ENCODE measurements at regions not wholly inside any gene's neighbourhood (a gene's known extent, or its start where the extent isn't known, plus 50 kb on each side); places are given as distances from the start of the nearest gene placed in this dataset.

DNA sequence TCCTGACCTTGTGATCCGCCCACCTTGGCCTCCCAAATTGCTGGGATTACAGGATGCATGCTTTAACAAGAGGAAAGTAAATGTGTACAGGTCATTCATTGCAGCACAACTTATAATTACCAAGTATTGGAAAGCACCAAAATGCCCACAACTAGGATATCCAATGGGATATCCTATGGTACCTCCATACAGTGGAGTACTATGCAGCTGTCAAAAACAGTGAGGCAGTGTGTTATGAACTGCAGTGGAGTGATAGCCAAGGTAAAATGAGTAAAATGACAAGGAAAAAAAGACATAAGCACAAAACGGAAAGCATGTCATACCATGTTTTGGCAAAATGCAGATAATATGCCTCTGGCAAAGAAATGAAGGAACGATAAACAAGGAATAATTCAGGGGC lies 87.6 kb downstream of the FOXL1 start:
- Mint-ChIP-seq H3K4me1 (peaks cover 27% of the 10 kb centered on the region), H3K4me3 (no peak overlapping the region), H3K36me3 (no peaks in the 10 kb centered on the region), H3K9me3 (peaks cover 4% of the 10 kb centered on the region), H3K27me3 (ENCODE audit: low read depth) (peaks cover 5% of the 10 kb centered on the region; the same call in 1 of the 2 replicates), H3K27ac (no peak overlapping the region)
- DNase-seq (ENCODE audit: low spot score) = no peak
- TF ChIP-seq, protein P1, sequence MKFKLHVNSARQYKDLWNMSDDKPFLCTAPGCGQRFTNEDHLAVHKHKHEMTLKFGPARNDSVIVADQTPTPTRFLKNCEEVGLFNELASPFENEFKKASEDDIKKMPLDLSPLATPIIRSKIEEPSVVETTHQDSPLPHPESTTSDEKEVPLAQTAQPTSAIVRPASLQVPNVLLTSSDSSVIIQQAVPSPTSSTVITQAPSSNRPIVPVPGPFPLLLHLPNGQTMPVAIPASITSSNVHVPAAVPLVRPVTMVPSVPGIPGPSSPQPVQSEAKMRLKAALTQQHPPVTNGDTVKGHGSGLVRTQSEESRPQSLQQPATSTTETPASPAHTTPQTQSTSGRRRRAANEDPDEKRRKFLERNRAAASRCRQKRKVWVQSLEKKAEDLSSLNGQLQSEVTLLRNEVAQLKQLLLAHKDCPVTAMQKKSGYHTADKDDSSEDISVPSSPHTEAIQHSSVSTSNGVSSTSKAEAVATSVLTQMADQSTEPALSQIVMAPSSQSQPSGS (CRISPR knock-in tag; IDR thresholded peaks at IDR 0.05; ENCODE audit: borderline replicate concordance, low read depth) = no peak
- TF ChIP-seq ESRRA (CRISPR knock-in tag; IDR thresholded peaks at IDR 0.05; ENCODE audit: borderline replicate concordance) (no peak), FOXP1 (CRISPR knock-in tag; IDR thresholded peaks at IDR 0.05; ENCODE audit: borderline replicate concordance) (no peak), RORB (CRISPR knock-in tag; IDR thresholded peaks at IDR 0.05) (no peak)
- TF ChIP-seq, protein P2, sequence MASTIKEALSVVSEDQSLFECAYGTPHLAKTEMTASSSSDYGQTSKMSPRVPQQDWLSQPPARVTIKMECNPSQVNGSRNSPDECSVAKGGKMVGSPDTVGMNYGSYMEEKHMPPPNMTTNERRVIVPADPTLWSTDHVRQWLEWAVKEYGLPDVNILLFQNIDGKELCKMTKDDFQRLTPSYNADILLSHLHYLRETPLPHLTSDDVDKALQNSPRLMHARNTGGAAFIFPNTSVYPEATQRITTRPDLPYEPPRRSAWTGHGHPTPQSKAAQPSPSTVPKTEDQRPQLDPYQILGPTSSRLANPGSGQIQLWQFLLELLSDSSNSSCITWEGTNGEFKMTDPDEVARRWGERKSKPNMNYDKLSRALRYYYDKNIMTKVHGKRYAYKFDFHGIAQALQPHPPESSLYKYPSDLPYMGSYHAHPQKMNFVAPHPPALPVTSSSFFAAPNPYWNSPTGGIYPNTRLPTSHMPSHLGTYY (CRISPR knock-in tag; IDR thresholded peaks at IDR 0.05) = no peak
- TF ChIP-seq, protein P3, sequence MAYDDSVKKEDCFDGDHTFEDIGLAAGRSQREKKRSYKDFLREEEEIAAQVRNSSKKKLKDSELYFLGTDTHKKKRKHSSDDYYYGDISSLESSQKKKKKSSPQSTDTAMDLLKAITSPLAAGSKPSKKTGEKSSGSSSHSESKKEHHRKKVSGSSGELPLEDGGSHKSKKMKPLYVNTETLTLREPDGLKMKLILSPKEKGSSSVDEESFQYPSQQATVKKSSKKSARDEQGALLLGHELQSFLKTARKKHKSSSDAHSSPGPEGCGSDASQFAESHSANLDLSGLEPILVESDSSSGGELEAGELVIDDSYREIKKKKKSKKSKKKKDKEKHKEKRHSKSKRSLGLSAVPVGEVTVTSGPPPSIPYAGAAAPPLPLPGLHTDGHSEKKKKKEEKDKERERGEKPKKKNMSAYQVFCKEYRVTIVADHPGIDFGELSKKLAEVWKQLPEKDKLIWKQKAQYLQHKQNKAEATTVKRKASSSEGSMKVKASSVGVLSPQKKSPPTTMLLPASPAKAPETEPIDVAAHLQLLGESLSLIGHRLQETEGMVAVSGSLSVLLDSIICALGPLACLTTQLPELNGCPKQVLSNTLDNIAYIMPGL (CRISPR knock-in tag; IDR thresholded peaks at IDR 0.05) = no peak
- TF ChIP-seq, protein P4, sequence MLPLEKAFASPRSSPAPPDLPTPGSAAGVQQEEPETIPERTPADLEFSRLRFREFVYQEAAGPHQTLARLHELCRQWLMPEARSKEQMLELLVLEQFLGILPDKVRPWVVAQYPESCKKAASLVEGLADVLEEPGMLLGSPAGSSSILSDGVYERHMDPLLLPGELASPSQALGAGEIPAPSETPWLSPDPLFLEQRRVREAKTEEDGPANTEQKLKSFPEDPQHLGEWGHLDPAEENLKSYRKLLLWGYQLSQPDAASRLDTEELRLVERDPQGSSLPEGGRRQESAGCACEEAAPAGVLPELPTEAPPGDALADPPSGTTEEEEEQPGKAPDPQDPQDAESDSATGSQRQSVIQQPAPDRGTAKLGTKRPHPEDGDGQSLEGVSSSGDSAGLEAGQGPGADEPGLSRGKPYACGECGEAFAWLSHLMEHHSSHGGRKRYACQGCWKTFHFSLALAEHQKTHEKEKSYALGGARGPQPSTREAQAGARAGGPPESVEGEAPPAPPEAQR (CRISPR knock-in tag; IDR thresholded peaks at IDR 0.05) = no peak
- TF ChIP-seq, protein P5, sequence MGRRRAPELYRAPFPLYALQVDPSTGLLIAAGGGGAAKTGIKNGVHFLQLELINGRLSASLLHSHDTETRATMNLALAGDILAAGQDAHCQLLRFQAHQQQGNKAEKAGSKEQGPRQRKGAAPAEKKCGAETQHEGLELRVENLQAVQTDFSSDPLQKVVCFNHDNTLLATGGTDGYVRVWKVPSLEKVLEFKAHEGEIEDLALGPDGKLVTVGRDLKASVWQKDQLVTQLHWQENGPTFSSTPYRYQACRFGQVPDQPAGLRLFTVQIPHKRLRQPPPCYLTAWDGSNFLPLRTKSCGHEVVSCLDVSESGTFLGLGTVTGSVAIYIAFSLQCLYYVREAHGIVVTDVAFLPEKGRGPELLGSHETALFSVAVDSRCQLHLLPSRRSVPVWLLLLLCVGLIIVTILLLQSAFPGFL (CRISPR knock-in tag; IDR thresholded peaks at IDR 0.05; ENCODE audit: borderline replicate concordance) = no peak
- ATAC-seq = no peak
- ChIA-PET POLR2A (no interaction called here), CTCF (no interaction called here)

DNA sequence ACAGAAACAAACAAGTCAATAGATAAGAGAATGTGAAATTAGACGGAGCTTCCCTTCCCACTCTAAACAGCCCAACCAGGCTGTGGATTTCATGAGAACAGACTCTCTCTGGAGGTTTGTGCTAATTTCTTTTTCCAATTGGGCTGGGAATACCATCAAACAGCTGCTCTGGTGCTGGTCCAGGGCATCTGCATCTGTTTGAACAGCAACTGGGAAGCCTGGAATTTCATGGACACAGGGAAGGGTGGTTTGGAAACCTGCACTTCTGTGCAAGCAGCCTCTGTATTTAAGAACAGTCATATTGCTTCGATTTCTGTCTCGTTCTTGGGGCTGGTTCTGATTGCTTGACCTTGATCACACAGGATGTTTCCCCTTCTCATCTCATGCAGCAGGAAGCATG lies 88.7 kb downstream of the FOXL1 start:
- Mint-ChIP-seq H3K27ac (no peak overlapping the region), H3K36me3 (no peaks in the 10 kb centered on the region), H3K4me1 (peaks cover 27% of the 10 kb centered on the region), H3K9me3 (peaks cover 4% of the 10 kb centered on the region), H3K27me3 (ENCODE audit: low read depth) (peaks cover 5% of the 10 kb centered on the region; the same call in 1 of the 2 replicates), H3K4me3 (no peak overlapping the region)
- POLR2A ChIA-PET = no interaction called here
- DNase-seq (ENCODE audit: low spot score) = no peak
- CTCF ChIA-PET = no interaction called here
- ATAC-seq = no peak
- no peak for TF ChIP-seq NFYB (CRISPR knock-in tag; conservative IDR thresholded peaks at IDR 0.05; ENCODE audit: low read depth)
- no peak for TF ChIP-seq IRF2 (CRISPR knock-in tag; IDR thresholded peaks at IDR 0.05; ENCODE audit: borderline replicate concordance, low read depth)
- TF ChIP-seq NFATC4 (CRISPR knock-in tag; IDR thresholded peaks at IDR 0.05) = no peak
- TF ChIP-seq, protein P6, sequence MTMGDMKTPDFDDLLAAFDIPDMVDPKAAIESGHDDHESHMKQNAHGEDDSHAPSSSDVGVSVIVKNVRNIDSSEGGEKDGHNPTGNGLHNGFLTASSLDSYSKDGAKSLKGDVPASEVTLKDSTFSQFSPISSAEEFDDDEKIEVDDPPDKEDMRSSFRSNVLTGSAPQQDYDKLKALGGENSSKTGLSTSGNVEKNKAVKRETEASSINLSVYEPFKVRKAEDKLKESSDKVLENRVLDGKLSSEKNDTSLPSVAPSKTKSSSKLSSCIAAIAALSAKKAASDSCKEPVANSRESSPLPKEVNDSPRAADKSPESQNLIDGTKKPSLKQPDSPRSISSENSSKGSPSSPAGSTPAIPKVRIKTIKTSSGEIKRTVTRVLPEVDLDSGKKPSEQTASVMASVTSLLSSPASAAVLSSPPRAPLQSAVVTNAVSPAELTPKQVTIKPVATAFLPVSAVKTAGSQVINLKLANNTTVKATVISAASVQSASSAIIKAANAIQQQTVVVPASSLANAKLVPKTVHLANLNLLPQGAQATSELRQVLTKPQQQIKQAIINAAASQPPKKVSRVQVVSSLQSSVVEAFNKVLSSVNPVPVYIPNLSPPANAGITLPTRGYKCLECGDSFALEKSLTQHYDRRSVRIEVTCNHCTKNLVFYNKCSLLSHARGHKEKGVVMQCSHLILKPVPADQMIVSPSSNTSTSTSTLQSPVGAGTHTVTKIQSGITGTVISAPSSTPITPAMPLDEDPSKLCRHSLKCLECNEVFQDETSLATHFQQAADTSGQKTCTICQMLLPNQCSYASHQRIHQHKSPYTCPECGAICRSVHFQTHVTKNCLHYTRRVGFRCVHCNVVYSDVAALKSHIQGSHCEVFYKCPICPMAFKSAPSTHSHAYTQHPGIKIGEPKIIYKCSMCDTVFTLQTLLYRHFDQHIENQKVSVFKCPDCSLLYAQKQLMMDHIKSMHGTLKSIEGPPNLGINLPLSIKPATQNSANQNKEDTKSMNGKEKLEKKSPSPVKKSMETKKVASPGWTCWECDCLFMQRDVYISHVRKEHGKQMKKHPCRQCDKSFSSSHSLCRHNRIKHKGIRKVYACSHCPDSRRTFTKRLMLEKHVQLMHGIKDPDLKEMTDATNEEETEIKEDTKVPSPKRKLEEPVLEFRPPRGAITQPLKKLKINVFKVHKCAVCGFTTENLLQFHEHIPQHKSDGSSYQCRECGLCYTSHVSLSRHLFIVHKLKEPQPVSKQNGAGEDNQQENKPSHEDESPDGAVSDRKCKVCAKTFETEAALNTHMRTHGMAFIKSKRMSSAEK (CRISPR knock-in tag; IDR thresholded peaks at IDR 0.05; ENCODE audit: borderline replicate concordance) = no peak
- no peak for TF ChIP-seq ZNF121 (CRISPR knock-in tag; IDR thresholded peaks at IDR 0.05)
- no peak for TF ChIP-seq FOXK1 (CRISPR knock-in tag; IDR thresholded peaks at IDR 0.05)
- TF ChIP-seq, protein P7, sequence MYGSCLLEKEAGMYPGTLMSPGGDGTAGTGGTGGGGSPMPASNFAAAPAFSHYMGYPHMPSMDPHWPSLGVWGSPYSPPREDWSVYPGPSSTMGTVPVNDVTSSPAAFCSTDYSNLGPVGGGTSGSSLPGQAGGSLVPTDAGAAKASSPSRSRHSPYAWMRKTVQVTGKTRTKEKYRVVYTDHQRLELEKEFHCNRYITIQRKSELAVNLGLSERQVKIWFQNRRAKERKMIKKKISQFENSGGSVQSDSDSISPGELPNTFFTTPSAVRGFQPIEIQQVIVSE (CRISPR knock-in tag; IDR thresholded peaks at IDR 0.05; ENCODE audit: borderline replicate concordance) = no peak
- no peak for TF ChIP-seq ATF1 (CRISPR knock-in tag; IDR thresholded peaks at IDR 0.05)
- no peak for TF ChIP-seq ZNF263 (CRISPR knock-in tag; IDR thresholded peaks at IDR 0.05; ENCODE audit: low read depth)
- TF ChIP-seq, protein P8, sequence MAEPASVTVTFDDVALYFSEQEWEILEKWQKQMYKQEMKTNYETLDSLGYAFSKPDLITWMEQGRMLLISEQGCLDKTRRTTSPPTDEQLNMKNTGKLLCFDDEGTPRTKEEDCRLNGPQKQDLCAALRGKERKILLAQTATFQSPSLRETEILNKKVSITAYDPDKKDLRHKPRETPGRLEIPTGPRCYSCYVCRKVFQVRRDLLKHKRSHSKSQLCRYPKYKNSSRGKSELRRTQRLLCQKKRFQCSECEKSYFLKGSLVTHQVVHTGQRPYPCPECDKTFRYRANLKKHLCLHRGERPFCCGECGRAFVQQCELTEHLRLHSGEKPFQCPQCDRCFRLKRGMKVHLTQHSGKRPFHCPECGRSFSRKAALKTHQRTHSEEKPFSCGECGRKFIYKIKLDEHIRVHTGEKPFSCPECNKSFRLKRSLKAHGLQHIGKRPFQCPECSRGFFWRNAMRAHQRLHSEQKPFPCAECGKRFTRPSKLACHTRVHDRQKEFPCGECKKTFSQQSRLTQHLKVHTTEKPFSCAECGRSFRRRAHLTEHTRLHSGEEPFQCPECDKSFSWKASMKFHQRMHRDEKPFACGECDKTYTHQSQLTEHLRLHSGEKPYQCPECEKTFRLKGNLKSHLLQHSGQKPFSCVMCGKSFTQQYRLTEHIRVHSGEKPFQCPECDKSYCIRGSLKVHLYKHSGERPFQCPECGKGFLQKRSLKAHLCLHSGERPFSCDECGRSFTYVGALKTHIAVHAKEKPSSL (CRISPR knock-in tag; conservative IDR thresholded peaks at IDR 0.05) = no peak
- no peak for TF ChIP-seq ZNF317 (CRISPR knock-in tag; IDR thresholded peaks at IDR 0.05; ENCODE audit: borderline replicate concordance, low read depth)
- no peak for TF ChIP-seq GTF2I (CRISPR knock-in tag; conservative IDR thresholded peaks at IDR 0.05)
